ENCODE measurements at regions not wholly inside any gene's neighbourhood (a gene's known extent, or its start where the extent isn't known, plus 50 kb on each side); places are given as distances from the start of the nearest gene placed in this dataset.

DNA sequence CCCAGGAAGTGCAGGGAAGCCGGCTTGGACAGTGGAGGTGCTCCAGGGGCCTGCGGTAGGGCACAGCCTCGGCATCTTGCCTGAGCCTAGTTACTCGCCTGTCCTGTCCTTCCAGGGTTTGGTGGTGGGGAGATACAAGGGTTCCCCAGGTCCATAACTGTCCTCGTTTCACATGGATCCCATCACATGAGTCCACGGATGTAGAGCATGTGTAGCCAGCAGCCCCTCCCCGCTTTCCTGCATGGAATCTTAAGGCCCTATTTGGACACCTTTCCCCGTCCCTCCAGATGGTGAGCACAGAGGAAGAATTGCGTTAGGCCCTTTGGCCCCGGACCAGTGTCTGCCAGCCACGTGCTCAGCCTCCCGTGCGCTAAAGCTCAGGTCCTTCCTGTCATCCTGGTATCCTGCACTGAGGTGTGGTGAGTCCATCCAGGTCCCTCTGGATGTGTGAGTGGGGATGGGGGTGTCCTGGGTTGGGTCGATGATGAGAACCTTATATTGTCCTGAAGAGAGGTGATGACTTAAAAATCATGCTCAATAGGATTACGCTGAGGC, 230.4 kb downstream of the SNRPN start:
- no peak for ATAC-seq
- TF ChIP-seq, protein P1, sequence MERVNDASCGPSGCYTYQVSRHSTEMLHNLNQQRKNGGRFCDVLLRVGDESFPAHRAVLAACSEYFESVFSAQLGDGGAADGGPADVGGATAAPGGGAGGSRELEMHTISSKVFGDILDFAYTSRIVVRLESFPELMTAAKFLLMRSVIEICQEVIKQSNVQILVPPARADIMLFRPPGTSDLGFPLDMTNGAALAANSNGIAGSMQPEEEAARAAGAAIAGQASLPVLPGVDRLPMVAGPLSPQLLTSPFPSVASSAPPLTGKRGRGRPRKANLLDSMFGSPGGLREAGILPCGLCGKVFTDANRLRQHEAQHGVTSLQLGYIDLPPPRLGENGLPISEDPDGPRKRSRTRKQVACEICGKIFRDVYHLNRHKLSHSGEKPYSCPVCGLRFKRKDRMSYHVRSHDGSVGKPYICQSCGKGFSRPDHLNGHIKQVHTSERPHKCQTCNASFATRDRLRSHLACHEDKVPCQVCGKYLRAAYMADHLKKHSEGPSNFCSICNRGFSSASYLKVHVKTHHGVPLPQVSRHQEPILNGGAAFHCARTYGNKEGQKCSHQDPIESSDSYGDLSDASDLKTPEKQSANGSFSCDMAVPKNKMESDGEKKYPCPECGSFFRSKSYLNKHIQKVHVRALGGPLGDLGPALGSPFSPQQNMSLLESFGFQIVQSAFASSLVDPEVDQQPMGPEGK (CRISPR knock-in tag; IDR thresholded peaks at IDR 0.05; ENCODE audit: borderline replicate concordance): no peak
- TF ChIP-seq ARNTL (CRISPR knock-in tag; IDR thresholded peaks at IDR 0.05; ENCODE audit: borderline replicate concordance, low read depth): no peak
- TF ChIP-seq TOX (CRISPR knock-in tag; IDR thresholded peaks at IDR 0.05; ENCODE audit: borderline replicate concordance): no peak
- no peak for TF ChIP-seq ESRRG (CRISPR knock-in tag; IDR thresholded peaks at IDR 0.05)
- no peak for TF ChIP-seq GLIS3 (CRISPR knock-in tag; IDR thresholded peaks at IDR 0.05)
- TF ChIP-seq TCF4 (CRISPR knock-in tag; IDR thresholded peaks at IDR 0.05; ENCODE audit: borderline replicate concordance): no peak
- TF ChIP-seq, protein P2, sequence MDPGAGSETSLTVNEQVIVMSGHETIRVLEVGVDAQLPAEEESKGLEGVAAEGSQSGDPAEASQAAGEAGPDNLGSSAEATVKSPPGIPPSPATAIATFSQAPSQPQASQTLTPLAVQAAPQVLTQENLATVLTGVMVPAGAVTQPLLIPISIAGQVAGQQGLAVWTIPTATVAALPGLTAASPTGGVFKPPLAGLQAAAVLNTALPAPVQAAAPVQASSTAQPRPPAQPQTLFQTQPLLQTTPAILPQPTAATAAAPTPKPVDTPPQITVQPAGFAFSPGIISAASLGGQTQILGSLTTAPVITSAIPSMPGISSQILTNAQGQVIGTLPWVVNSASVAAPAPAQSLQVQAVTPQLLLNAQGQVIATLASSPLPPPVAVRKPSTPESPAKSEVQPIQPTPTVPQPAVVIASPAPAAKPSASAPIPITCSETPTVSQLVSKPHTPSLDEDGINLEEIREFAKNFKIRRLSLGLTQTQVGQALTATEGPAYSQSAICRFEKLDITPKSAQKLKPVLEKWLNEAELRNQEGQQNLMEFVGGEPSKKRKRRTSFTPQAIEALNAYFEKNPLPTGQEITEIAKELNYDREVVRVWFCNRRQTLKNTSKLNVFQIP (CRISPR knock-in tag; IDR thresholded peaks at IDR 0.05; ENCODE audit: borderline replicate concordance, low read depth): no peak
- no peak for TF ChIP-seq ZNF8 (CRISPR knock-in tag; IDR thresholded peaks at IDR 0.05)
- no peak for TF ChIP-seq OSR1 (CRISPR knock-in tag; IDR thresholded peaks at IDR 0.05)
- no peak for TF ChIP-seq ISL1 (CRISPR knock-in tag; IDR thresholded peaks at IDR 0.05)
- TF ChIP-seq ZFP3 (CRISPR knock-in tag; IDR thresholded peaks at IDR 0.05): no peak
- TF ChIP-seq TSHZ2 (CRISPR knock-in tag; IDR thresholded peaks at IDR 0.05): no peak
- TF ChIP-seq ZFP30 (CRISPR knock-in tag; IDR thresholded peaks at IDR 0.05): no peak
- no peak for TF ChIP-seq CSRNP3 (CRISPR knock-in tag; IDR thresholded peaks at IDR 0.05)
- TF ChIP-seq PPARA (CRISPR knock-in tag; IDR thresholded peaks at IDR 0.05; ENCODE audit: borderline replicate concordance): no peak

GRCh38 chr15:25185791-25186190, 231.0 kb downstream of the SNRPN start:
- ATAC-seq: no peak
- TF ChIP-seq RARB (CRISPR knock-in tag; IDR thresholded peaks at IDR 0.05) (no peak), ZNF8 (CRISPR knock-in tag; IDR thresholded peaks at IDR 0.05) (no peak), TSHZ2 (CRISPR knock-in tag; IDR thresholded peaks at IDR 0.05) (no peak), ZNF565 (CRISPR knock-in tag; conservative IDR thresholded peaks at IDR 0.05; ENCODE audit: low read depth) (no peak), OSR1 (CRISPR knock-in tag; IDR thresholded peaks at IDR 0.05) (no peak), TCF4 (CRISPR knock-in tag; IDR thresholded peaks at IDR 0.05; ENCODE audit: borderline replicate concordance) (no peak), PPARA (CRISPR knock-in tag; IDR thresholded peaks at IDR 0.05; ENCODE audit: borderline replicate concordance) (no peak), CSDC2 (CRISPR knock-in tag; IDR thresholded peaks at IDR 0.05) (no peak), ISL1 (CRISPR knock-in tag; IDR thresholded peaks at IDR 0.05) (no peak), BACH2 (CRISPR knock-in tag; IDR thresholded peaks at IDR 0.05; ENCODE audit: borderline replicate concordance) (no peak)

DNA sequence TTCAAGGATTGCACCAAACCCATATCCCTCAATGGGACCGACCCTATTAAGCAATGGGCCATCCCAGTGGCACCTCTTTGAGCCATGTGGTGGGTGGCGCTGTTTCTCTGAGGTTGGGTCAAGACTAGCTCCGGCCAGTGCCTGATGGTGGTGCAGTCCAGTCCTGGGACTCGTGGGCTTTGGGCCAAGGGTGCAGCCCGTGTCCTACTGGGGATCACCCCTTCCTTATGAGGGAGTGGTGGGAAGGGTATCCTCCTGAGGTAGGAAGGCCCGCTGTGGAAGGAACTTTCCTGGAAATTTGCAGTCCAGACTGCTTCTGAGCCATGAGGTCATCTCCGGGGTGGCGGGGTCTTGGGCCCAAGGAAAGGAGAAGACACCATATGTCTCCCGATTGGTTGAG, 231.6 kb downstream of the SNRPN start:
- no peak for ATAC-seq
- TF ChIP-seq GLIS3 (CRISPR knock-in tag; IDR thresholded peaks at IDR 0.05) (no peak), ISL1 (CRISPR knock-in tag; IDR thresholded peaks at IDR 0.05) (no peak), TCF4 (CRISPR knock-in tag; IDR thresholded peaks at IDR 0.05; ENCODE audit: borderline replicate concordance) (no peak), CSRNP3 (CRISPR knock-in tag; IDR thresholded peaks at IDR 0.05) (no peak), ARNTL (CRISPR knock-in tag; IDR thresholded peaks at IDR 0.05; ENCODE audit: borderline replicate concordance, low read depth) (no peak), OSR1 (CRISPR knock-in tag; IDR thresholded peaks at IDR 0.05) (no peak), SNAI2 (CRISPR knock-in tag; IDR thresholded peaks at IDR 0.05) (no peak), PPARA (CRISPR knock-in tag; IDR thresholded peaks at IDR 0.05; ENCODE audit: borderline replicate concordance) (no peak)
- TF ChIP-seq, protein P3, sequence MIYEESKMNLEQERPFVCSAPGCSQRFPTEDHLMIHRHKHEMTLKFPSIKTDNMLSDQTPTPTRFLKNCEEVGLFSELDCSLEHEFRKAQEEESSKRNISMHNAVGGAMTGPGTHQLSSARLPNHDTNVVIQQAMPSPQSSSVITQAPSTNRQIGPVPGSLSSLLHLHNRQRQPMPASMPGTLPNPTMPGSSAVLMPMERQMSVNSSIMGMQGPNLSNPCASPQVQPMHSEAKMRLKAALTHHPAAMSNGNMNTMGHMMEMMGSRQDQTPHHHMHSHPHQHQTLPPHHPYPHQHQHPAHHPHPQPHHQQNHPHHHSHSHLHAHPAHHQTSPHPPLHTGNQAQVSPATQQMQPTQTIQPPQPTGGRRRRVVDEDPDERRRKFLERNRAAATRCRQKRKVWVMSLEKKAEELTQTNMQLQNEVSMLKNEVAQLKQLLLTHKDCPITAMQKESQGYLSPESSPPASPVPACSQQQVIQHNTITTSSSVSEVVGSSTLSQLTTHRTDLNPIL (CRISPR knock-in tag; IDR thresholded peaks at IDR 0.05; ENCODE audit: low read depth): no peak
